HG02798 (cell line): ENCODE measurements at regions not wholly inside any gene's neighbourhood (a gene's known extent, or its start where the extent isn't known, plus 50 kb on each side); places are given as distances from the start of the nearest gene placed in this dataset.
"Not testable (repeated sequence)": the region's sequence is repeated elsewhere in the genome, so short reads cannot be mapped to it uniquely, and the experiment has no call there.

Source experiments
- ATAC-seq: cut with Tn5 transposase; IDR thresholded peaks from one replicate; pipeline ENCODE4 v1.9.1; 2021; ENCODE audit warnings: mild to moderate bottlenecking; ENCODE audit not compliant: unreplicated experiment, poor library complexity

GRCh38 chr10:36465604-36466379 is 659.6 kb upstream of the ANKRD30A start:
- ATAC-seq = no peak

DNA sequence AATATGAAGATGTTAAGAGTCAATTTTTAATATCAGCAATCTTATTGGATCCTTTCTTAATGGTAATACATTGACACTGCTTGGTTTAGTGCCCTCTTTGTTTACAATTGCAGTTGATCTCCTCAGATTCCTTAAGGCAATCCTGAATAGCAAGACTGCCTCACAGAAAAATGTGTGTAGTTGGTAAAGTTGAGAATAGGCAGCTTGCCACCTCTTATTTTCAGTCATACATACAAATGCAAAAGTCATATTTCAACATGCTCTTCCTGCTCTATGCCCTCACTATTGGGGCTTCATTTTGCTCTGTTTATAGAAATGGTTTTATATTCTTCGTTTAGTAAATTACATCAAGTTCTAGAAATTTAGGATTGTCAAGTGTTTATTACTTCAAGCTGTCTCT is 661.1 kb upstream of the ANKRD30A start:
- no peak for ATAC-seq

DNA sequence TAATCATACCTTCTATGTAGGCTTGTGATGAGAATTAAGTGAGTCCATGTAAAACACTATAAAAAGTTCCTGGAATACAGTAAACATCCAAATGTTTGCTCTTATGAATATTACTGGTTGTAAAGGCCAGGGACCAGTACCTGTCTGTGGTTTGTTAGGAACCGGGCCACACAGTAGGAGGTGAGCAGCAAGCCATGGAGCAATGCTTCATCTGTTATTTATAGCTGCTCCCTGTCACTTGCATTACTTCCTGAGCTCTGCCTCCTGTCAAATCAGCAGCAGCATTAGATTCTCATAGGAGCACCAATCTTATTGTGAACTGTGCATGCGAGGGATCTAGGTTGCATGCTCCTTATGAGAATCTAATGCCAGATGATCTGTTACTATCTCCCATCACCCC is 662.0 kb upstream of the ANKRD30A start:
- no peak for ATAC-seq

DNA sequence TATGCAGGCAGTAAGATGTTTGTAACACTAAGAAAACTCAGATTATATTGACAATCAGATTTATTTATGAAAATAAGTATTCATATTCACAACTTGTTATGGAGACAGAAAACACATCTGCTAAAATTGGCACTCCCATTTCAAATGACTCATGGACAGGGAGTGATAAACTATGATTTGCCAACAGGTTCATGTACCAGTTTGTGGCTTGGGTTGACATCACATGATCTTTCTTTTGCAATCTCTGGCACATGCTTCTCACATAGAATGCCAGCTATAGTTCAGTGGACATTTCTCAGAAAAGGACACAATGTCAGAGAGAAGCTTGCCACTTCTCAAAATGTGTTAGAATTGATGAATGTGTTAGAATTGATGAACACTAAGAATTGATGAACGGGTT is 663.2 kb upstream of the ANKRD30A start:
- no peak for ATAC-seq

- not testable (repeated sequence) for ATAC-seq
These were observed 667.0 kb upstream of the ANKRD30A start for GRCh38 chr10:36458437-36458836.

GRCh38 chr10:36457751-36458150 is 667.6 kb upstream of the ANKRD30A start:
- ATAC-seq = no peak

GRCh38 chr10:36455526-36456133 is 669.8 kb upstream of the ANKRD30A start:
- no peak for ATAC-seq

DNA sequence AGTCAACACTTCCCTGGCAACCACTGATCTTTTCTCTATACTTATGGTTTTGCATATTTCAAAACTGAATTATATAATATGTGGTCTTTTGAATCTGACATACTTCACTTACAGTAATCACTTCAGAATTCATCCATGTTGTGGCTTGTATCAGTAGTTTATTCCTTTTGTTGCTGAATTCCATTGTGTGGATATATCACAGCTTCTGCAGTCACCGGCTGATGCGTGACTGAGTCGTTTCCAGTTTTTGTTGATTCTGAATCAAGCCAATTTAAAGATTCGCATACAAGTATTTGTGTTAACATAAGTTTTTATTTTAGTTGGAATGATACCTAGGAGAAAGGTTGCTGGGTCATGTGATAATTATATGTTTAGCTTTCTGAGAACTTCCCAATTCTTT is 672.5 kb upstream of the ANKRD30A start:
- ATAC-seq = no peak

GRCh38 chr10:36451391-36451970 is 673.9 kb upstream of the ANKRD30A start:
- no peak for ATAC-seq

DNA sequence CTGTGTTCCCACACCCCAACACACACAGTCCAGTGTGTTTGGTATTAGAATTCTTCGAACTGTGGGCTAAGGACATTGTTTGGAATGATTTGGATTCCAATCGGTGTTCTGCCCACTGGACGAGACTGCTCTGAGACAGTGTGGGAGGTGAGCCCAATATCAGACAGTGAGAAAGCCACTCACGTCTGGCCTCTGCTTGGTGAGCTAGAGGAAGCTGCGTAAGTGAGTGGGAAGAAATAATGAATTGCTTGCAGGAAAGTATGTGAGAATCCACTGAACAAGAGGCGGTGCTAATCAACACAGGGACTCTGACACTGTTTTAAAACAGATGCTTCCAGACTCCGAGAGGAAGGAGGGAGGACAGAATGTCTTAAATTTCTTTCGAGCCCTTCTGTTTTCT is 675.0 kb upstream of the ANKRD30A start:
- no peak for ATAC-seq

- no peak for ATAC-seq
These were observed 676.4 kb upstream of the ANKRD30A start for GRCh38 chr10:36448760-36449691.

- no peak for ATAC-seq
These were observed 678.5 kb upstream of the ANKRD30A start for GRCh38 chr10:36446881-36447280.

GRCh38 chr10:36443233-36443632 is 682.2 kb upstream of the ANKRD30A start:
- no peak for ATAC-seq

- no peak for ATAC-seq
These were observed 683.8 kb upstream of the ANKRD30A start for GRCh38 chr10:36441557-36441956.

DNA sequence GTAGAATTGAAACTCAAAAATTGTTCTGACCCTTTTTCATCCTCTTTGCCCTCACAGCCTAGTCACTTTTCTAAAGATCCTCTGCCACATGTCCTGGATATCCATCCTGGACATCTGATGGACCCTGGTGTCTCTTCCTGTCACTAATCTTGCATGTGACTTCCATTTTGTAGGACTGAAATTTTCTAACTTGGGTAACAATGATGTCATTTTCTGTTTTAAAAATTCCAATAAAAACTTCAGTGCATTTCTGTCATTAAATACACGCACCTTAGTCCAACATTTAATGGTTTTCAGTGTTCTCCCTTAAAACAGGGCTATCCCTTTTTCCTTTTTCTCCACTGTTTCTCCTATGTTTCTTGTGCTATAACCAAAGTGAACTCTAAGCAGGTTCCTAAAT is 684.9 kb upstream of the ANKRD30A start:
- ATAC-seq = no peak

- ATAC-seq = no peak
These were observed 688.0 kb upstream of the ANKRD30A start for GRCh38 chr10:36437367-36437766.

- no peak for ATAC-seq
These were observed 696.9 kb upstream of the ANKRD30A start for GRCh38 chr10:36428507-36428906.

DNA sequence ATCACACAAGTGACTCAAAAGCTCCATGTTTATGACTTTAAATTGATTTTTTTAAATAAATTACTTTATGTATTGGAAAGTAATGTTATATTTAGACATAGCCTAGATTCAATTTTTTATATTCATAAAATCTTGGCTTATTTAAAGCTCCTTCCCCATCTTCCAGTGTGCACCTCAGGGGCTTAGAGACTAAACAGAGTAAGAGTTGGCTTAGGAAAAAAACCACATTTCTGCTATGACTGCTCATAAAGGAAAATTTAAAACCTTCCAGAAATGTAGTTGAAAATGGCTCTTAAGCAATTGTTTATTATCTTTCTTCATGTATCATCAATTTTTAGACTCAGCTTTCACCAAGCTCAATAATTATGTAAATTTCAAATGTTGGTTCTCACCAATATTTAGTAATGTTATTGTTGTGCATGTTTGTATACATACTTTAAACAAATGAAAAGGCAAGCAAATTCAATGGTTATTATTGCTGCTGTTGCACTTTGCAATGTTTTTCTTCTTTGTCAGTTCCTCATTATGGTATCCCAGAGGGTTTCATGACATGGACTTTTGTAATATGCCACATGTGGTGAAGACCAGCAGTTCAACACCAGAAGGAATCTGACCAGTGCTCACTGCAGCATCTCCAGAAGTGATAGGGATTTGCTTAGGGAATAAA is 700.1 kb upstream of the ANKRD30A start:
- ATAC-seq = no peak

DNA sequence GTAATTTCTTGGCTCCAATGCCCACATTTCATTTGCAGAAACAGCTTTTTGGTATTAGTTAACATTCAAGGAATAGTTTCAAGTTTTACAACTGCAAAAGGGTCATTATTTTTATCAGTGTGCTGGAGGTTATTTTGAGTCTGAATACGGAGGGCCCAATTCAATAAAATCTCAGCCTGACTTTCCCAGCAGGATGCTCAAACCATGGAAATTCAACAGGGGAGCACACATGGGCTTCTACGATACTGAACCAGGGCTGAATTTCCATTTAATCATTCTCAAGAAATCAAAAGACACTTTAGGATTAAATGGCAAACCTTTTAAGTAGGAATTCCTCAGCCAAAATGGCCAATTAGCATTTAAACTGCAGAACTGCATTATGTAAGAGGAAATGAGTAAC is 700.9 kb upstream of the ANKRD30A start:
- no peak for ATAC-seq

- no peak for ATAC-seq
These were observed 701.6 kb upstream of the ANKRD30A start for GRCh38 chr10:36423821-36424248.
